ENCODE measurements at regions not wholly inside any gene's neighbourhood (a gene's known extent, or its start where the extent isn't known, plus 50 kb on each side); places are given as distances from the start of the nearest gene placed in this dataset.
"Not testable (repeated sequence)": the region's sequence is repeated elsewhere in the genome, so short reads cannot be mapped to it uniquely, and the experiment has no call there.

DNA sequence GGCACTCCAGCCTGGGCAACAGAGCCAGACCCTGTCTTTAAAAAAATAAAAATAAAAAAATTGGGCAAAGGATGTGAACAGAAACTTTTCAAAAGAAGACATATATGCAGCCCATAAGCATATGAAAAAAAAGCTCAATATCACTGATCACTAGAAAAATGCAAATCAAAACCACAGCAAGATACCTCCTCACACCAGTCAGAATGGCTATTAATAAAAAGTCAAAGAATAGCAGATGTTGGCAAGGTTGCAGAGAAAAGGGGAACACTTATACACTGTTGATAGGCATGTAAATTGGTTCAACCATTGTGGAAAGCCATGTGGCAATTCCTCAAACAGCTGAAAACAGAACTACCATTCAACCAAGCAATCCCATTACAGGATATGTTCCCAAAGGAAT is 204.1 kb upstream of the SRD5A2 start:
- TF ChIP-seq EP300 (IDR thresholded peaks at IDR 0.05) (no peak), POLR2A (IDR thresholded peaks at IDR 0.05; ENCODE audit: low read depth) (no peak), CTCF (IDR thresholded peaks at IDR 0.05) (no peak), POLR2AphosphoS5 (IDR thresholded peaks at IDR 0.05) (no peak)
- no peak for DNase-seq (ENCODE audit: extremely low spot score)
- Histone ChIP-seq H3K36me3 (no peaks in the 10 kb centered on the region), H3K4me1 (no peaks in the 10 kb centered on the region), H3K4me3 (no peak overlapping the region), H3K27me3 (no peaks in the 10 kb centered on the region), H3K9me3 (no peaks in the 10 kb centered on the region), H3K27ac (replicated peaks in 1 of 4) (no peak overlapping the region)
- intact Hi-C loops (cut with DNase I): no loop called here

- H3K9me3 ChIP-seq; intact Hi-C loops (cut with DNase I); H3K27ac ChIP-seq (replicated peaks in 1 of 4); H3K36me3 ChIP-seq; H3K4me3 ChIP-seq; H3K27me3 ChIP-seq; DNase-seq (ENCODE audit: extremely low spot score); H3K4me1 ChIP-seq: not testable (repeated sequence)
- 82% methylated on average over 6 of the region's 6 CpGs for WGBS
These were observed 202.8 kb upstream of the SRD5A2 start for GRCh38 chr2:31783446-31784091.

- WGBS: 80% methylated on average over 7 of the region's 10 CpGs
- TF ChIP-seq POLR2A (IDR thresholded peaks at IDR 0.05; ENCODE audit: low read depth) (no peak), CTCF (IDR thresholded peaks at IDR 0.05) (no peak)
- no peak overlapping the region for H3K27ac ChIP-seq (replicated peaks in 1 of 4)
- H3K36me3 ChIP-seq: no peaks in the 10 kb centered on the region
- H3K27me3 ChIP-seq: no peaks in the 10 kb centered on the region
- no peaks in the 10 kb centered on the region for H3K4me1 ChIP-seq
- H3K4me3 ChIP-seq: no peak overlapping the region
- DNase-seq (ENCODE audit: extremely low spot score): no peak
- no peaks in the 10 kb centered on the region for H3K9me3 ChIP-seq
- intact Hi-C loops (cut with DNase I): no loop called here
These were observed 197.4 kb upstream of the SRD5A2 start for GRCh38 chr2:31778153-31778552.

DNA sequence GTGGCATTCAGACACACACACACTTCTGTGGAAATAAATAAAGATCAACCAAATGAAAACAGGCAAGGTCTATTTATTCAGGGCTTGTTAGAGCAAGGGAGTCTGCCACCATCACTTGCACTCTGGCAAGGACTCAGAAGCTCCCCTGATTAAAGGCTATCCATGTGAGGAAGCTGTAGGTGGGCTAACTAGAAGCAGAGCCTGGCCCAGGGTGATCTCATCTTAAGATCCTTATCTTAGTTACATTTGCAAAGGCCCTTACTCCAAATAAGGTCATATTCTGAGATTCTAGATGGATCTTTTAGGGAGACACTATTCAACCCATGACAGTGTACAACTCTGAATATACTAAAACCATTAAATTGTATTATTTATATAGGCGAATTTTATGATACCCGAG is 190.0 kb upstream of the SRD5A2 start:
- WGBS: 77% methylated on average over 2 of the region's 2 CpGs
- intact Hi-C loops (cut with DNase I): no loop called here
- DNase-seq (ENCODE audit: extremely low spot score): no peak
- Histone ChIP-seq H3K27me3 (no peaks in the 10 kb centered on the region), H3K4me3 (no peak overlapping the region), H3K9me3 (no peaks in the 10 kb centered on the region), H3K36me3 (no peaks in the 10 kb centered on the region), H3K27ac (replicated peaks in 1 of 4) (no peak overlapping the region), H3K4me1 (no peaks in the 10 kb centered on the region)
- no peak for TF ChIP-seq EP300 (IDR thresholded peaks at IDR 0.05)
- TF ChIP-seq POLR2AphosphoS5 (IDR thresholded peaks at IDR 0.05): no peak
- no peak for TF ChIP-seq POLR2A (IDR thresholded peaks at IDR 0.05; ENCODE audit: low read depth)
- no peak for TF ChIP-seq CTCF (IDR thresholded peaks at IDR 0.05)

DNA sequence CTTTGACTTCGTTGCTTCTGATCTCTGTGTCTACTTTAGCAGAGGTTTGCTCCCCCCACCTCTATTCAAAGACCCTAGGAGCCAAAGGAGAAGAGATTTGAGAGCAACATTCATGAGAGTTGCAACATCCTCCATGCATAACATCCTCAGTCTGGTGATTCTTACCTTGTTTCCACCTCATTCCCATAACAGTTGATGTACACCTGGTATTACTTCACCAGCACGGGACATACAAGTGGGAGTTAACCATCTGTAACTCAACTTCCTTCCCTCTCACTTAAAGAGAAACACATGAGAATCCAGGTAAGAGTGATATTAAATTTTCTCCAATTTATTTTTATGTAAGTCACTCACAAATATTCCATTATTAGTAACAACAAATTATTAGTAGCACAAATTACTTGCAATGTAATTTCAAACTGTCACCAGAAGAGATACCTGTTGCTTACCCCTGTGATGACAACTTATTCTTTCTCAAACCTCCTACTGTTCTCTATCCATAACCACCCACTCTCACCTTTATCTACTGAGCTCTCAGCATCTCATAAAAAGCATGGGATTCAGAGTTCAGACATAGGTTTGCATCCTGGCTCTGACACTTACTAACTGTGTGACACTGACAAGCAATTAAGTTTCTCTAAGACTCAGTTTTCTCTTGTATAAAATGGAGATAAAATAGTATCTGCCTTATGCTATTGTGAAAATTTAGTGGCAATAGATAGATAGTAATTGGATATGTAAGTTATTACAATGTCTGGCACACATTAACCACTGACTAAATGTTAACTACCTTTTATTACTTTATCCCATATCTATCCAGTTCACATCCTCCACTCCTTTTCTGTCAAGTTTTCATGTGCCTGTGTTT is 184.6 kb upstream of the SRD5A2 start:
- Histone ChIP-seq H3K4me3 (no peak overlapping the region), H3K4me1 (no peaks in the 10 kb centered on the region), H3K36me3 (no peaks in the 10 kb centered on the region), H3K9me3 (peaks cover 0 to 18% (median 3%) of the 10 kb centered on the region in 4 donors), H3K27me3 (no peaks in the 10 kb centered on the region), H3K27ac (replicated peaks in 1 of 4) (no peak overlapping the region)
- 46% methylated on average over 2 of the region's 2 CpGs for WGBS
- intact Hi-C loops (cut with DNase I): no loop called here
- TF ChIP-seq POLR2A (IDR thresholded peaks at IDR 0.05; ENCODE audit: low read depth) (no peak), CTCF (IDR thresholded peaks at IDR 0.05) (no peak), EP300 (IDR thresholded peaks at IDR 0.05) (no peak), POLR2AphosphoS5 (IDR thresholded peaks at IDR 0.05) (no peak)
- no peak for DNase-seq (ENCODE audit: extremely low spot score)

All from esophagus muscularis mucosa (tissue), 4 donors.